ENCODE measurements at regions not wholly inside any gene's neighbourhood (a gene's known extent, or its start where the extent isn't known, plus 50 kb on each side); places are given as distances from the start of the nearest gene placed in this dataset.

DNA sequence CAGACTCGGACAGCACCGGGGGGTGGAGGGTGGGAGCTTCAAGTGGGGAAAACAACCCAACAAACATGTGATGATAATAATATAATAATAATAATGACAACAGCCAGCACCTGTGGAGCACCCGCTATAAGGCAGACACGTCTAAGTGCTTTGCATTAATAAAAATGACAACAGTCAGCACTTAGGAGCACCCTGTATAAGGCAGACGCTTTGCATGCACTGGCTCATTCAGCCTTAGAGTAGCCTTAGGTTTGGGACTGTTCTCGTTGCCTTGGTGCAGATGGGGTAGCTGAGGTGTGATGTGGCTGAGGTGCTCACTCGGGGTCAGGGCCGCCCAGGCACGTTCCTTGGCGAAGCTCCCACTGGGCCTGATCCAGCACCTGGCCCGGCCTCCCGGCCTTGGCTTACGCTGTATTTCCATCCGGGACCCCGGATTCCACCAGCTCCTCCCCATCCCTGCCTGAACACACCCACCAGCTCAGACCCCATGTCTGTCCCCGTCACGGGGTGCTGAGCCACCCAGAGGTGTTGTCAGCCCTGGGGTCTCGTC, 144.0 kb upstream of the CIBAR2 start:
- Histone ChIP-seq H3K27me3 (peaks cover 33% of the 10 kb centered on the region), H3K4me3 (ENCODE audit: low read depth in 1 of 2, low read length in 1 of 2) (no peak overlapping the region), H3K27ac (no peak overlapping the region), H3K9me3 (no peaks in the 10 kb centered on the region), H3K4me1 (ENCODE audit: control insufficient read depth in 1 of 2, insufficient read depth in 1 of 2, low read depth in 1 of 2, low read length in 1 of 2) (no peaks in the 10 kb centered on the region), H3K36me3 (no peaks in the 10 kb centered on the region)
- TF ChIP-seq CTCF (IDR thresholded peaks at IDR 0.05), result no peak

DNA sequence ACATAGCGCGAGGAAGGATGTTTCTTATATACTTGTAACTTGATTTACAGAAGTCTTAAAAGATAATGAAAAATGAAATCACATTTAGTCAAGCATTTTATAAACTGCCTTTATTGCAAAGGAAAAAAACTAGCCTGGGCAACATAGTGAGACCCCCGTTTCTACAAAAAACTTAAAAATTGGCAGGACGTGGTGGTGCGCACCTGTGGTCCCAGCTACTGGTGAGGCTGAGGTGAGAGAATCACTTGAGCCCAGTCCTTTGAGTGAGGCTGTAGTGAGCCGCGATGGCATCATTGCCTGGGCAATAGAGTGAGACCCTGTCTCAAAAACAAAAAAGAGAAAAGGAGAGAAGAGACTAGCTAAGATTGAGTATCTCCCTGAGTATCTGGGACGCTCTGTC, 145.2 kb upstream of the CIBAR2 start:
- TF ChIP-seq CTCF (IDR thresholded peaks at IDR 0.05), result no peak
- Histone ChIP-seq H3K4me3 (ENCODE audit: low read depth in 1 of 2, low read length in 1 of 2) (no peak overlapping the region), H3K27me3 (peaks cover 45% of the 10 kb centered on the region), H3K4me1 (ENCODE audit: control insufficient read depth in 1 of 2, insufficient read depth in 1 of 2, low read depth in 1 of 2, low read length in 1 of 2) (peaks cover 0 to 2% of the 10 kb centered on the region in 2 experiments), H3K9me3 (no peaks in the 10 kb centered on the region), H3K36me3 (no peaks in the 10 kb centered on the region), H3K27ac (no peak overlapping the region)

DNA sequence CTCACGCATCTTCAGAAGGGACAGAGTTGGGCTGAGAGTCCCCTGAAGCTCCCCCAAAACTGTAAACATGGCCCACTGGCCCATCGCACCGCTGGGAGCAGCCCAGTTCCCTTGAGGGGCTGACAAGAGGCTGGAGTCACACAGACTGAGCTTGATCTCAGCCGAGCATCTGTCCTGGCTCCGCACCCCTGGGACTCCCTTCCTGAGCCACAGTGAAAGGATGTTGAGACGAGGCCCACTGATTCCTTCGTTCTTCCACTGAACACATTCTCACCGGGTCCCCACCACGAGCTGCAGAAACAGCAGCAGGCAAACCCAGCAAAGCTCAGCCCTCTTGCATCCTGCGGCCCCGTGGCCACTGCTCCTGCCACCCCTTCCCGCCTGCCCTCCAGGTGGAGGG, 145.9 kb upstream of the CIBAR2 start:
- no peak for TF ChIP-seq CTCF (IDR thresholded peaks at IDR 0.05)
- Histone ChIP-seq H3K9me3 (no peaks in the 10 kb centered on the region), H3K27me3 (peaks cover 52% of the 10 kb centered on the region)

GRCh38 chr16:85258629-85259028, 146.4 kb upstream of the CIBAR2 start:
- Histone ChIP-seq H3K4me1 (ENCODE audit: control insufficient read depth in 1 of 2, insufficient read depth in 1 of 2, low read depth in 1 of 2, low read length in 1 of 2) (peaks cover 0 to 4% of the 10 kb centered on the region in 2 experiments), H3K27me3 (peaks cover 57% of the 10 kb centered on the region), H3K9me3 (no peaks in the 10 kb centered on the region), H3K4me3 (ENCODE audit: low read depth in 1 of 2, low read length in 1 of 2) (no peak overlapping the region), H3K36me3 (no peaks in the 10 kb centered on the region), H3K27ac (no peak overlapping the region)
- TF ChIP-seq CTCF (IDR thresholded peaks at IDR 0.05), result no peak

More for the DNA sequence above, 145.9 kb upstream of the CIBAR2 start:
- peaks cover 0 to 4% of the 10 kb centered on the region in 2 experiments for H3K4me1 ChIP-seq (ENCODE audit: control insufficient read depth in 1 of 2, insufficient read depth in 1 of 2, low read depth in 1 of 2, low read length in 1 of 2)
- H3K4me3 ChIP-seq (ENCODE audit: low read depth in 1 of 2, low read length in 1 of 2), result no peak overlapping the region
- no peaks in the 10 kb centered on the region for H3K36me3 ChIP-seq
- H3K27ac ChIP-seq, result no peak overlapping the region

DNA sequence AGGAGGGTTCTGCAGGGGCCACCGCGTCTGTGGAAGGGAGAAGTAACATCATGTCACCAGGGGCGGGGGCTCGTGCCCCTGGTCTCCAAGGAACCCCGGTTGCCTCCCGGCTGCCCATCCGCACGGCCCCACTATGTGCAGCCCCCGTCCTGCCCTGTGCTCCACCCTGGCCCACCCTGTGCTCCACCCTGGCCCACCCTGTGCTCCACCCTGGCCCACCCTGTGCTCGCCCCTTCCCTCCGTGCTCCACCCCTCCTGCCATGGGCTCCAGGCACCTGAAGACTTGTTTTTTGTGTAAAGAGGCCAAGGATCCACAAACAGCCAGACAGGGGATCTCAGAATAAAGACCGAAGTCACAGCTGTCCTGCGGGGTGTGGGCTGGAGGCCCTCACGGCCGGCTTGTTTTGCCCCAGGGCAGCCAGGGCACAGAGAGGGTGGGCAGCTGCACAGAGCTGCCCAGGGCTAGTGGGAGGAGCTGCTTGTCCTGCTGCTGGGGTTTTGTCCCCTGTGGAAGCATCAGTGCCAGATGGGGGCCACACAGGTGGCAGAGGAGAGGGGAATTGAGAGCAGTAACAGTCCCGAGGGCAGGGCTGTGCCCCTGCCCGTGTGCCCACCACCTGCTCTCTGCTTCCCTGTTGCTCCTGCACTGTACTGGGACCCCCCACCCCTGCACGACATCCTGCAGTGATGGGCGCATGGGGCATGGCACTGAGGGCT, 147.0 kb upstream of the CIBAR2 start:
- Histone ChIP-seq H3K4me1 (ENCODE audit: control insufficient read depth in 1 of 2, insufficient read depth in 1 of 2, low read depth in 1 of 2, low read length in 1 of 2) (peaks cover 0 to 4% of the 10 kb centered on the region in 2 experiments), H3K27me3 (peaks cover 63% of the 10 kb centered on the region), H3K4me3 (ENCODE audit: low read depth in 1 of 2, low read length in 1 of 2) (no peak overlapping the region), H3K9me3 (no peaks in the 10 kb centered on the region), H3K27ac (no peak overlapping the region), H3K36me3 (no peaks in the 10 kb centered on the region)
- no peak for TF ChIP-seq CTCF (IDR thresholded peaks at IDR 0.05)
